Islet precursor cell (in vitro differentiated cells): ENCODE measurements at regions not wholly inside any gene's neighbourhood (a gene's known extent, or its start where the extent isn't known, plus 50 kb on each side); places are given as distances from the start of the nearest gene placed in this dataset.
A peak's percentile ranks its signal among the peaks of the same experiment; 100 is the strongest.
"Not testable (repeated sequence)": the region's sequence is repeated elsewhere in the genome, so short reads cannot be mapped to it uniquely, and the experiment has no call there.

Experiments used
- DNase-seq: peaks from one replicate; pipeline ENCODE4 v3.0.0-alpha.2; 2018

DNA sequence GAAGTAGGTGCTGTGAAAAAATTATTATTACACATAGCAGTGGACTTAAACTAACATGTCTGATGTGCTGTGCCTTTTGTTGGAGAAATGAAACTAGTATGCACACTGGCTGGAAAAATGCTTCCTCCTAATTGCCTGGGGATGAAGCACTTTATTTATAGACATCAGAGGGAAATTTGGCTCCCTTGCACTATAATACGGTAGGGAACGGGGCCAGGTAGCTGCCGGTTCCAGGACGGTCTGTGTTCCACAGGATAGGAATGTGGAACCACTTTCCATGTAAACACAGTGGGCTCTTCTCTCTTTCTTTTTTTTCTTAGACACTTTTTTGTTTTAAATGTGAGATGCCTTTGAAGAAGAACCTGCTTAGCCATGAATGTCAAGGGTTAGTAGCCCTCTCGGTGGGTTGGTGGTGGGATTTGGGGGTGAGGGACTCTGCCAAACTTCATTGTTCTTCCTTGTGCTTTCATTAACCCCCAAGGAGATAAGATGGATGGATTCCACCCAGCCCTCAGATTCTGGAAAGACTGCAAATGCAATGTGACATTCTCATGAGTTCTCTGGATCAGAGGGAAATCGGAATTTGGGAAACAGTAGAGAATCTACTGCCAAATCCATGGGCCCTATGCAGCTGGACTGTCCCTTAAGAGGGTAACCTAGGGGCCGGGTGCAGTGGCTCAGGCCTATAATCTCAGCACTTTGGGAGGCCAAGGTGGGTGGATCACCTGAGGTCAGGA, 58.0 kb upstream of the GSC start:
- DNase-seq = no peak

DNA sequence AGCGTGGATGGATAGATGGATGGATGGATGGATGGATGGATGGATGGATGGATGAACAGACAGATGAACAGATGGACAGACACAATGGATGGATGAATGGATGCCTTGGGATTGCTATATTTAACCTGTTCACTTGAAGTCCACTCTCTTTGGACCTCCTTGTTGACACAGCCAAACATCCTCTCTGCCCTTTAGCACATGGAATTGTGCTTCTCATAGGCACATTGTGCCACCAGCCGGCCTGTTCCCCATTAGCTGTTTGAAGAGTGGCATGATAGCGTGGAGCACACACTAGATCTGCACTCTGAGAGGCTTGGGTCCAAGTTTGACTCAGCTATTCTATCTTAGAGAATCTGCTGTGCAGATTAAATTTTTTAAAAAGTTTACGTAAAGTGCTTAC, 56.9 kb upstream of the GSC start:
- DNase-seq = no peak

DNA sequence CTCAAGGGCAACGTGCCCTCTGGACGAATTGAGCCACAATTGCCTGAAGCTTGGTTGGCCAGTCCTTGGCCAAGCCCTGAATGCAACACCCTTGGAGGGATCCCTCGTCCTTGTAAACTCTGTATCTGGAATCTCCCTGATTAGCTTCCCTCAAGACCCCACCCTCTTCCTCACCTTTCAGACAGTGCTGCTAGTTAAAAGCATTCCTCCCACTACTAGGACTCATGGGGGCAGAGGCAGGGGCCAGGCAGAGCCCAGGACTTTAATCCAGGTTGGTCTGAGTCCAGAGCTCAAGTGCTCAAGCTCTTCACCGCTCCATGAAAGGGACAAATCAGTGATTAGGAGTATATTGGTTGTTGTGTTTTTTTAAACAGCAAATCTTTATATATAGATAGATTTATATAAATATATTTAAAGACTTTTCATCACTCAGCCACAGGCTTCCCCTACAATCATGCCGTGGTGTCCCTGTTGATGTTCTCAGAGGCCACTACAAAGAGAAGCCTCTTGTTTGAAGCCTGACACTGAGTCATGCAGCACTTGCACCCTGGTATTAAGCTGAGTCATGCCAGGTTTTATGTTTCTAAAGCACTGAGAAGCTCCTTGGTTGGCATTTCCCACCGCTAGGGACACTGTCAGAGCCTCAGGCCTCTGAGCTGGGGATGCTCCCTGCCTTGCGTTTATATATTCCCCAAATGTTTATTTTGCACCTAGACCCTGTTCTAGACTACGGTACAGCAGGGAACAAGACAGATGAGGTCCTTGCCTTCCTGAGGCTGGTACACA, 53.8 kb upstream of the GSC start:
- peak; percentile 82 for DNase-seq

DNA sequence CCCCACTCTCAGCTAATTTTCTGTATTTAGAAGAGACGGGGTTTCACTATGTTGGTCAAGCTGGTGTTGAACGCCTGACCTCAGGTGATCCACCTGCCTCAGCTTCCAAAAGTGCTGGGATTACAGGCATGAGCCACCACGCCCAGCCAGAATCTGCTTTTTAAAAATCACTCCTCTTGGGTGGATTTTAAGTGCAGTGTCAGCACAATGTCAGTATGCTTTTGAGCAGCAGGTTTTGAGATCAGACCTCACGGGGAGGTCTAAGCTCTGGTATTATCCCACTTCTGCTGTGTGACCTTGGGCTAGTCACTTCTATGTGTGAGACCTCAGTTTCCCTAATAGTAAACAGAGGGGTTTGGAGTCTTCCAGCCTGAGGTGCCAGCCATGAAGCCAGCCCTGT, 51.8 kb upstream of the GSC start:
- no peak for DNase-seq

DNA sequence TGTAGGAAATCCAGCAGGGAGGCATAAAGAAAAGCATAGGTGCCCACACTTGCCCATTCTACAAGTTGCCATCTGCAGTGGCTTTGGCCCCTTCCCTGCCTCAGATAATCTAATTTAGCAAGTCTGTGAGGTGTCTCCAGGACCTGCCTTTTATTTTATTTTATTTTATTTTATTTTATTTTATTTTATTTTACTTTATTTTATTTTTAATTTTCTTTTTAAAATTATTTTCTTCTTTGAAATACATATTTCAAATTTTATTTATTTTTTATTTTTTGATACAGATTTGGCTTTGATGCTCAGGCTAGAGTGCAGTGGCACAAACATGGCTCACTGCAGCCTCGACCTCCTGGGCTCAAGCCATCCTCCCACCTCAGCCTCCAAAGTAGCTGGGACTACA, 51.0 kb upstream of the GSC start:
- not testable (repeated sequence) for DNase-seq
